Fibroblast of the aortic adventitia (primary cell): ENCODE measurements at regions not wholly inside any gene's neighbourhood (a gene's known extent, or its start where the extent isn't known, plus 50 kb on each side); places are given as distances from the start of the nearest gene placed in this dataset.

ENCODE experiments used
- DNase-seq: peaks from one replicate; pipeline ENCODE4 v3.0.0-alpha.2; 2010; ENCODE audit warnings: low read depth
- H3K4me3 ChIP-seq: 2 replicates; pipeline ENCODE4 v1.5.1; 2011; ENCODE audit warnings: low read depth, mild to moderate bottlenecking, control low read depth, low read length, moderate library complexity
- CTCF ChIP-seq: IDR thresholded peaks from 2 replicates; pipeline ENCODE4 v1.5.1; 2011; ENCODE audit warnings: mild to moderate bottlenecking, low read length, control low read depth, inconsistent platforms; ENCODE audit not compliant: insufficient read depth

GRCh38 chr1:185573677-185574076 lies 160.5 kb upstream of the HMCN1 start:
- TF ChIP-seq CTCF = no peak
- DNase-seq = no peak

GRCh38 chr1:185573162-185573561 lies 161.0 kb upstream of the HMCN1 start:
- H3K4me3 ChIP-seq = no peak overlapping the region
- DNase-seq = no peak
- no peak for TF ChIP-seq CTCF

More at GRCh38 chr1:185573677-185574076, 160.5 kb upstream of the HMCN1 start:
- H3K4me3 ChIP-seq = no peak overlapping the region

GRCh38 chr1:185570962-185571361 lies 163.2 kb upstream of the HMCN1 start:
- no peak overlapping the region for H3K4me3 ChIP-seq
- no peak for TF ChIP-seq CTCF
- DNase-seq = no peak

- TF ChIP-seq CTCF = no peak
- no peak for DNase-seq
- H3K4me3 ChIP-seq = no peak overlapping the region
Measured at GRCh38 chr1:185568155-185569123, 165.8 kb upstream of the HMCN1 start.

GRCh38 chr1:185567440-185567839 lies 166.8 kb upstream of the HMCN1 start:
- DNase-seq = no peak
- no peak for TF ChIP-seq CTCF
- H3K4me3 ChIP-seq = no peak overlapping the region

GRCh38 chr1:185566995-185567394 lies 167.2 kb upstream of the HMCN1 start:
- TF ChIP-seq CTCF = no peak
- peak; percentile 41 for DNase-seq
- no peak overlapping the region for H3K4me3 ChIP-seq
